GM12878 (cell line): ENCODE measurements at regions not wholly inside any gene's neighbourhood (a gene's known extent, or its start where the extent isn't known, plus 50 kb on each side); places are given as distances from the start of the nearest gene placed in this dataset.

Experiments
- FOXK2 ChIP-seq: fragments of 450-650 bp; IDR thresholded peaks from 2 replicates; pipeline ENCODE4 v1.6.1; 2017; ENCODE audit warnings: mild to moderate bottlenecking, moderate library complexity
- POLR2A ChIP-seq: IDR thresholded peaks from 2 replicates; pipeline ENCODE4 v1.6.1; 2011; ENCODE audit warnings: low read depth, mild to moderate bottlenecking, low read length
- SMARCA5 ChIP-seq: fragments of 450-650 bp; IDR thresholded peaks from 2 replicates; pipeline ENCODE4 v1.6.1; 2017; ENCODE audit warnings: mild to moderate bottlenecking

GRCh38 chr1:208737922-208738321 lies 493.7 kb upstream of the PLXNA2 start:
- TF ChIP-seq POLR2A (no peak), FOXK2 (no peak), SMARCA5 (no peak)
